ENCODE measurements at regions not wholly inside any gene's neighbourhood (a gene's known extent, or its start where the extent isn't known, plus 50 kb on each side); places are given as distances from the start of the nearest gene placed in this dataset.

GRCh38 chr13:34019870-34020269, 201.9 kb downstream of the RFC3 start:
- Histone ChIP-seq H3K79me1 (ENCODE audit: low read depth, low read length) (no peaks in the 10 kb centered on the region), H3K9me3 (replicated peaks in 1 of 2; ENCODE audit: control insufficient read depth in 2 of 2, insufficient read depth in 1 of 2, low read depth in 1 of 2, low read length in 2 of 2) (peaks cover 2 to 7% of the 10 kb centered on the region in 2 donors), H2BK5ac (ENCODE audit: low read length) (no peak overlapping the region), H4K8ac (ENCODE audit: low read depth, low read length) (no peak overlapping the region), H2BK12ac (ENCODE audit: low read length) (no peak overlapping the region), H2AK5ac (ENCODE audit: low read depth, low read length) (no peak overlapping the region), H3K4me2 (ENCODE audit: insufficient read depth, low read length, poor library complexity, severe bottlenecking) (no peak overlapping the region), H2AFZ (ENCODE audit: low read length) (no peak overlapping the region), H3K4me3 (ENCODE audit: low read length in 2 of 2) (no peak overlapping the region), H3K18ac (ENCODE audit: low read length) (no peak overlapping the region), H3K23ac (ENCODE audit: low read depth, low read length, poor library complexity) (no peak overlapping the region), H3K9ac (ENCODE audit: low read depth, low read length, poor library complexity) (no peak overlapping the region), H2BK15ac (ENCODE audit: low read length) (no peak overlapping the region), H3K36me3 (replicated peaks in 1 of 2; ENCODE audit: control insufficient read depth in 2 of 2, insufficient read depth in 2 of 2, low read length in 2 of 2) (no peaks in the 10 kb centered on the region), H3K4me1 (ENCODE audit: control insufficient read depth in 2 of 2, insufficient read depth in 1 of 2, low read depth in 1 of 2, low read length in 2 of 2) (no peaks in the 10 kb centered on the region), H3K27me3 (ENCODE audit: control insufficient read depth in 3 of 3, insufficient read depth in 3 of 3, low read depth in 1 of 3, low read length in 3 of 3) (no peaks in the 10 kb centered on the region), H3K14ac (ENCODE audit: low read length) (no peak overlapping the region), H4K91ac (ENCODE audit: low read depth, low read length, poor library complexity) (no peak overlapping the region), H2BK120ac (ENCODE audit: low read depth, low read length) (no peak overlapping the region), H3K4ac (ENCODE audit: low read length) (no peak overlapping the region), H3K27ac (replicated peaks; ENCODE audit: low read length) (no peak overlapping the region)
- no peak for DNase-seq (ENCODE audit: low spot score)
- WGBS, 2 donors (ENCODE audit: extremely low coverage in 2 of 2, insufficient read length in 2 of 2, insufficient replicate concordance in 1 of 2) = no CpG with 5 or more reads among the region's 6 CpGs

DNA sequence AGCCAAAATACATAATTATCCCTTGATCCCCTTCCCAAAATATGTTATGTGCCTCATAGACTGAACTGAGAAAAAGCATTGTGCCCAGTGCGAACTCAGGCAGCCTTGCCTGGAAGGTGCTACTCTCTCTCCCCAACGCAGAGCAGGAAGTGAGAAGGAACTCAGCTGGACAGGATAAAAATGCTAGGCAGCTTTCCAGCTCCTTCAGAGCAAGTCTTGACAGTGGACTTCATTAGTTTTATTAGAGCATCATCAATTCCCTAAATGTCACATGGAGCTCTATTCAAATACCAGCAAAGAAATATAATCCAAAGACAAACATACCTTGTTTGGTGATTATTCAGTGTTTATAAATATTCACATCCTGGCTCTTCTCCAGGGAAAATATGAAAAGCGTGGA, 202.4 kb downstream of the RFC3 start:
- Histone ChIP-seq H3K27me3 (ENCODE audit: control insufficient read depth in 3 of 3, insufficient read depth in 3 of 3, low read depth in 1 of 3, low read length in 3 of 3) (no peaks in the 10 kb centered on the region), H3K36me3 (replicated peaks in 1 of 2; ENCODE audit: control insufficient read depth in 2 of 2, insufficient read depth in 2 of 2, low read length in 2 of 2) (no peaks in the 10 kb centered on the region), H3K9ac (ENCODE audit: low read depth, low read length, poor library complexity) (no peak overlapping the region), H3K4me3 (ENCODE audit: low read length in 2 of 2) (no peak overlapping the region), H3K23ac (ENCODE audit: low read depth, low read length, poor library complexity) (no peak overlapping the region), H4K91ac (ENCODE audit: low read depth, low read length, poor library complexity) (no peak overlapping the region), H3K14ac (ENCODE audit: low read length) (no peak overlapping the region), H3K27ac (replicated peaks; ENCODE audit: low read length) (no peak overlapping the region), H4K8ac (ENCODE audit: low read depth, low read length) (no peak overlapping the region), H3K18ac (ENCODE audit: low read length) (no peak overlapping the region), H2AK5ac (ENCODE audit: low read depth, low read length) (no peak overlapping the region), H3K4me1 (ENCODE audit: control insufficient read depth in 2 of 2, insufficient read depth in 1 of 2, low read depth in 1 of 2, low read length in 2 of 2) (no peaks in the 10 kb centered on the region), H2AFZ (ENCODE audit: low read length) (no peak overlapping the region), H3K4ac (ENCODE audit: low read length) (no peak overlapping the region), H2BK12ac (ENCODE audit: low read length) (no peak overlapping the region), H2BK120ac (ENCODE audit: low read depth, low read length) (no peak overlapping the region), H3K79me1 (ENCODE audit: low read depth, low read length) (no peaks in the 10 kb centered on the region), H2BK5ac (ENCODE audit: low read length) (no peak overlapping the region), H3K4me2 (ENCODE audit: insufficient read depth, low read length, poor library complexity, severe bottlenecking) (no peak overlapping the region), H2BK15ac (ENCODE audit: low read length) (no peak overlapping the region), H3K9me3 (replicated peaks in 1 of 2; ENCODE audit: control insufficient read depth in 2 of 2, insufficient read depth in 1 of 2, low read depth in 1 of 2, low read length in 2 of 2) (peaks cover 2 to 7% of the 10 kb centered on the region in 2 donors)
- WGBS, 2 donors (ENCODE audit: extremely low coverage in 2 of 2, insufficient read length in 2 of 2, insufficient replicate concordance in 1 of 2) = no CpG with 5 or more reads among the region's 3 CpGs
- DNase-seq (ENCODE audit: low spot score) = no peak

GRCh38 chr13:34021619-34022018, 203.7 kb downstream of the RFC3 start:
- H3K23ac ChIP-seq (ENCODE audit: low read depth, low read length, poor library complexity) = no peak overlapping the region
- no peaks in the 10 kb centered on the region for H3K36me3 ChIP-seq (replicated peaks in 1 of 2; ENCODE audit: control insufficient read depth in 2 of 2, insufficient read depth in 2 of 2, low read length in 2 of 2)
- H2BK15ac ChIP-seq (ENCODE audit: low read length) = no peak overlapping the region
- H4K91ac ChIP-seq (ENCODE audit: low read depth, low read length, poor library complexity) = no peak overlapping the region
- no peak overlapping the region for H2BK120ac ChIP-seq (ENCODE audit: low read depth, low read length)
- H2BK12ac ChIP-seq (ENCODE audit: low read length) = no peak overlapping the region
- H3K79me1 ChIP-seq (ENCODE audit: low read depth, low read length) = no peaks in the 10 kb centered on the region
- H3K27me3 ChIP-seq (ENCODE audit: control insufficient read depth in 3 of 3, insufficient read depth in 3 of 3, low read depth in 1 of 3, low read length in 3 of 3) = no peaks in the 10 kb centered on the region
- no peak overlapping the region for H3K9ac ChIP-seq (ENCODE audit: low read depth, low read length, poor library complexity)
- H2BK5ac ChIP-seq (ENCODE audit: low read length) = no peak overlapping the region
- no peak for DNase-seq (ENCODE audit: low spot score)
- H3K4ac ChIP-seq (ENCODE audit: low read length) = no peak overlapping the region
- no peak overlapping the region for H3K18ac ChIP-seq (ENCODE audit: low read length)
- H3K4me2 ChIP-seq (ENCODE audit: insufficient read depth, low read length, poor library complexity, severe bottlenecking) = no peak overlapping the region
- H3K27ac ChIP-seq (replicated peaks; ENCODE audit: low read length) = no peak overlapping the region
- no peak overlapping the region for H2AFZ ChIP-seq (ENCODE audit: low read length)
- H4K8ac ChIP-seq (ENCODE audit: low read depth, low read length) = no peak overlapping the region
- H3K4me3 ChIP-seq (ENCODE audit: low read length in 2 of 2) = no peak overlapping the region
- H3K14ac ChIP-seq (ENCODE audit: low read length) = no peak overlapping the region
- H3K9me3 ChIP-seq (replicated peaks in 1 of 2; ENCODE audit: control insufficient read depth in 2 of 2, insufficient read depth in 1 of 2, low read depth in 1 of 2, low read length in 2 of 2) = peaks cover 4 to 7% of the 10 kb centered on the region in 2 donors
- no peak overlapping the region for H2AK5ac ChIP-seq (ENCODE audit: low read depth, low read length)
- no peaks in the 10 kb centered on the region for H3K4me1 ChIP-seq (ENCODE audit: control insufficient read depth in 2 of 2, insufficient read depth in 1 of 2, low read depth in 1 of 2, low read length in 2 of 2)

- no peak overlapping the region for H2AK5ac ChIP-seq (ENCODE audit: low read depth, low read length)
- H3K36me3 ChIP-seq (replicated peaks in 1 of 2; ENCODE audit: control insufficient read depth in 2 of 2, insufficient read depth in 2 of 2, low read length in 2 of 2) = no peaks in the 10 kb centered on the region
- peaks cover 4 to 7% of the 10 kb centered on the region in 2 donors for H3K9me3 ChIP-seq (replicated peaks in 1 of 2; ENCODE audit: control insufficient read depth in 2 of 2, insufficient read depth in 1 of 2, low read depth in 1 of 2, low read length in 2 of 2)
- H2BK5ac ChIP-seq (ENCODE audit: low read length) = no peak overlapping the region
- no peak for DNase-seq (ENCODE audit: low spot score)
- H3K14ac ChIP-seq (ENCODE audit: low read length) = no peak overlapping the region
- no peak overlapping the region for H3K27ac ChIP-seq (replicated peaks; ENCODE audit: low read length)
- H3K4ac ChIP-seq (ENCODE audit: low read length) = no peak overlapping the region
- no peak overlapping the region for H3K4me3 ChIP-seq (ENCODE audit: low read length in 2 of 2)
- H2BK12ac ChIP-seq (ENCODE audit: low read length) = no peak overlapping the region
- H4K8ac ChIP-seq (ENCODE audit: low read depth, low read length) = no peak overlapping the region
- H3K18ac ChIP-seq (ENCODE audit: low read length) = no peak overlapping the region
- no peak overlapping the region for H3K4me2 ChIP-seq (ENCODE audit: insufficient read depth, low read length, poor library complexity, severe bottlenecking)
- H3K27me3 ChIP-seq (ENCODE audit: control insufficient read depth in 3 of 3, insufficient read depth in 3 of 3, low read depth in 1 of 3, low read length in 3 of 3) = no peaks in the 10 kb centered on the region
- H2AFZ ChIP-seq (ENCODE audit: low read length) = no peak overlapping the region
- no peaks in the 10 kb centered on the region for H3K79me1 ChIP-seq (ENCODE audit: low read depth, low read length)
- WGBS, 2 donors (ENCODE audit: extremely low coverage in 2 of 2, insufficient read length in 2 of 2, insufficient replicate concordance in 1 of 2) = no CpG with 5 or more reads among the region's 1 CpG
- no peak overlapping the region for H4K91ac ChIP-seq (ENCODE audit: low read depth, low read length, poor library complexity)
- H2BK120ac ChIP-seq (ENCODE audit: low read depth, low read length) = no peak overlapping the region
- no peak overlapping the region for H3K9ac ChIP-seq (ENCODE audit: low read depth, low read length, poor library complexity)
- H2BK15ac ChIP-seq (ENCODE audit: low read length) = no peak overlapping the region
- no peaks in the 10 kb centered on the region for H3K4me1 ChIP-seq (ENCODE audit: control insufficient read depth in 2 of 2, insufficient read depth in 1 of 2, low read depth in 1 of 2, low read length in 2 of 2)
- no peak overlapping the region for H3K23ac ChIP-seq (ENCODE audit: low read depth, low read length, poor library complexity)
Measured at GRCh38 chr13:34025746-34026145, 207.8 kb downstream of the RFC3 start.

Measured in neuronal stem cell (in vitro differentiated cells).